ENCODE measurements at regions not wholly inside any gene's neighbourhood (a gene's known extent, or its start where the extent isn't known, plus 50 kb on each side); places are given as distances from the start of the nearest gene placed in this dataset.

- no peak for DNase-seq
These were observed 257.1 kb downstream of the ADAMTS20 start for GRCh38 chr12:43294916-43295315.

GRCh38 chr12:43294147-43294546 lies 257.9 kb downstream of the ADAMTS20 start:
- no peak for DNase-seq

DNA sequence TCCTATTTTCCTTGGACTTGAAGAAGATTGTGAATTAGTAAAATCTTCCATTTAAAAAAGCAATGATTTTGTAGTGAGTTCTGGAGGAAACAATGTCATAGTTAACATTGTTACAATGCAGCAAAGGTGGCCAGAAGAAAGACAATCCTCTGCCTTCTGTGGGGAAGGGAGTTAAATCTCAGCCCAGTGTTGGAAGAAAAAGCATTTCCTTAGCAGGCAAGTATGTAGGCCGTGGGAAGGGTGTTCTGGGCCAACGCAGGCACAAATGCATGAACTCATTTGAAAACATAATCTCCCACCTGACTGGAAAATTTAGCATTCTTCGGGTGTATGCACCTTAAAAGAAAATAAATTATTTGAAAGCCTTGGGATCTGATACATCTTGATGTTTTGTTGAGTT lies 258.6 kb downstream of the ADAMTS20 start:
- no peak for DNase-seq

DNA sequence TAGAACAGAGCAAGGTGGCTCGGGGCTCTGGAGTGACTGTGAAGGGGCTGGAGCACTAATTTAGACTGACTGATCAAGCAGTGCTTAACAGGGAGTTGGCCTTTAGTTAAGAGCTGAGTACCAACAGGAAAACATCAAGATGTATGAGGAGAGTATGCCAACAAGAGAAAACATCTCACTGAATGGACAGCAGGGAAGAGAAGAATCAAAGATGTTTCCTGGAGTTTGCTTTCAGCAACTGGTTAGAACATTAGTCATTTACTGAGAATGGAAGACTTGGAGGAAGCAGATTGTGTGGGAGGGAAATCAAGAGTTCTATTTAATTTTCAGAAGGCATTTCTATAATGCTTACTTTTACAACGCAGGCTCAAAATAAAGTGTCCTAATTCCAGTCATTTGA lies 259.3 kb downstream of the ADAMTS20 start:
- no peak for DNase-seq

DNA sequence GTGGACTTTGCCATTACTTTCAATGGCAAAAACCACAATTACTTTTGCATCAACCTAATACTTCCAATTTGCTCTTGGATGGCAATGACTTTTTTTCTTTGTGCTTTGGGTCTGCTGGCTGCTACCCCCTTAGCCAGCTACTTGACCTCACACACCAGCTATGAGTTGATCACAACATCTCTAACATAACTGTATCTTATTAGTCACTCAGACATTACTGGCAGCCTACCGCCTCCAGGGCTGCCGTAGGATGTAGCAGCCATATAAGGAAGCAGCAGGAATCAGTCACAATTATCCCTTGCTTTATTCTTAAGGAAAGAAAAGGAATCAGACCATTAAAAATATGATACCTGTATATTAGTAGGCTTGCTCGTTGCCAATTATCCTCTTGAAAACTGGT lies 260.5 kb downstream of the ADAMTS20 start:
- no peak for DNase-seq

DNA sequence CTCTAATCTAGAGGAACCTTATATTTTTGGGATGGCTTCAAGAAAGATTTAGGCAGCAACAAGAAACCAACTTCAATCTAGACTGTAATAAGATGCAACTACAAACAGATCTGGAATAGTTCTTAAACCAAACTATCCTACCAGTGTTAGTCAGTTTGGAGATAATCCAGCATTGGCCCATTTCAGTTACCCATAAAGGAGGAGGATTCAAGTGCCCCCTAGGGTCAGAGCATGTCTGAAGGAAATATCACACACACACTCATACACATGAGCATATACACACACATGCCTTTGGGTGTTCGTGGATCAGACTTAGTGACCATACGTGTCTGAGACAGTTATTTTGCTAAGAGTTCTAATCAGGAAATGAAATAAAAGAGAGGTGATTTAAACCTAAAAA lies 261.2 kb downstream of the ADAMTS20 start:
- no peak for DNase-seq

GRCh38 chr12:43289426-43289801 lies 262.6 kb downstream of the ADAMTS20 start:
- no peak for DNase-seq

DNA sequence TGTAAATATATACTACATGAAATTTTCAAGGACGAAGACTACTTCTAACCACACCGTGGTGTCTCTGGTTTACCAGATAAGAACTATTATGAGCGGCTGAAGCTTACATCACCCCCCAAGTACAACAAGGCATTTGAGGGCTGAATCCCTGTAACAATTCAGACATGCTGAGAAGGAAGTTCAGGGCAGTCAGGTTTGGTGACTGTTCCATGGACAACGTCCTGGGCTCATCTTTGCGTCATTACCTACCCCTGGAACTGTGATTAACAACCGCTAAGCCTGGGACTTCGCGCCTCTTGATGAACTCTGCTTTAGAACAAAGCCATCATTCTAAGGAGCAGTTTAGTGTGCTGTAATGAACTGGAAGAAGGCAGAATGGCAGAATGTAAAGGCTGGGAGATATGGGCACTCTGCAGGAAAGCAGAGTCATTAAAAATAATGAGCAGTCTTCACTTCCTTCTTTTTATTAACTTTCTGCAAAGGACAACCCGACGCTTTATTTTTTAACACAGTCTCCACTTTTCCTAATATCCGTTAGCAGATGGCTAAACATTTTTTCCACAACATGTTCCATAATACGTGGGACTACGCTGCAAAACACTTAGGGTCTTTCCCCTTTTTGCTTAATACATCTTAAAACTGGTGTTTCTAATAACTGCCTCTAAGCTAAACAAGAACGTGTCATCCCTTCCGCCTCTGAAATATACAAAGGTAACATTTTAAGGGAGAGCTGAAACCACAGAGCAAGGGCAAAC lies 263.2 kb downstream of the ADAMTS20 start:
- no peak for DNase-seq

- no peak for DNase-seq
These were observed 264.2 kb downstream of the ADAMTS20 start for GRCh38 chr12:43287706-43288383.

- DNase-seq: no peak
These were observed 265.0 kb downstream of the ADAMTS20 start for GRCh38 chr12:43286986-43287385.

- no peak for DNase-seq
These were observed 266.8 kb downstream of the ADAMTS20 start for GRCh38 chr12:43285159-43285598.

- DNase-seq: no peak
These were observed 267.4 kb downstream of the ADAMTS20 start for GRCh38 chr12:43284486-43285158.

GRCh38 chr12:43283206-43283605 lies 268.8 kb downstream of the ADAMTS20 start:
- no peak for DNase-seq

- peak in 1 of 2 donors; percentile 3 for DNase-seq
These were observed 269.9 kb downstream of the ADAMTS20 start for GRCh38 chr12:43282106-43282505.

DNA sequence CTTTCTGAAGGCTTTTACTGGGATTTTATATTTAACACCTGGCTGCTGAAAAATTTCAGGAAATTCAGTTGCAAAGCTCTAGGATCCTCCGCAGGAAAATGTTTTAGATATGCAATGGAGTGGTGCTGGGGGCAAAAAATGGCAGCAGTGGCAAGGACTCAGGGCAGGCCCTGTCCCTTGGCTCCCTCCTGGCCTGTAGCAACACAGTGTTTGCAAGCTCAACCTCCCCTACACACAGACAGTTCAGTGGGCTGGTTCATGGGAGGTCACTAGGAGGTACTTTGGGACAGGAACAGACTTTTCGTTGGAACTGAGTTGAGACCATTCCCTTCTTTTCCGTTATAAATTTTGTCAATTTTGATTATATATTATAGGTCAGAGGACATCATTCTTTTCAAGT lies 270.4 kb downstream of the ADAMTS20 start:
- no peak for DNase-seq

- no peak for DNase-seq
These were observed 273.5 kb downstream of the ADAMTS20 start for GRCh38 chr12:43278541-43278832.

- DNase-seq: no peak
These were observed 274.1 kb downstream of the ADAMTS20 start for GRCh38 chr12:43277651-43278540.

DNA sequence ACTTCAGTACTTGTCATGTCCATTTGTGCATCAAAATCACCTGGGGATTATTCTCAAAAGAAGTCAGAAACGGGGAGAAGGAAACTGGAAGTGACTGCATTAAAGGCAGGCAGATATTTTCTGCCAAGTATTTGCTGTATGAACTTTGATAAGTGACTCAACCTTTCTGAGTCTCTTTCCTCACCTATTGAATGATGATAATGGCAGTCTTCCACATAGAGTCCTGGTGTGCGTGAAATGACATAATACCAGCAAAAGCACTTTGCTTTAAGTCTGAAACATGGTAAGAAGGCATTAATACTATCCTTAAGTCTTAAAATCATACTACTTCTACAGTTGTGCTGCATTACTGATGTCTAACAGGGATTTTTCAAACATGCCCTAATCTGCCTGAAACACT lies 278.5 kb downstream of the ADAMTS20 start:
- DNase-seq: no peak

DNA sequence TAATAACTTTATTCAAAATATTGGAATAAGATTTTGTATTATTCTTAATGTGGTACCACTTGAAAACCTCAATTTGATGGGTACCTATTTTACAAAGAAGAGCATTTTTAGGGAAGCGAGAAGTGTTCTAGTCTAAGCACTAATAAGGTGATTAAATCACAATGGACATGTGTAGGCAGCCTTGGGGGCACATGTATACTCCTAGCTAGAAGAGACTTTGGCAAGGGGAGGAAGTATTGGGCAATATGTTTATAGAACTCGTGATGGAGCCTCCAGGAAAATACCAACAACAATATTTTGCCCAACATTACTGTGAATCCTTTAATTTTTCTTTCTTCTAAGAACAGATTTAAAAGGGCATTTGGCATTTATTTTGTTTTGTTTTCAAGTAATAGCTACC lies 280.3 kb downstream of the ADAMTS20 start:
- no peak for DNase-seq

DNA sequence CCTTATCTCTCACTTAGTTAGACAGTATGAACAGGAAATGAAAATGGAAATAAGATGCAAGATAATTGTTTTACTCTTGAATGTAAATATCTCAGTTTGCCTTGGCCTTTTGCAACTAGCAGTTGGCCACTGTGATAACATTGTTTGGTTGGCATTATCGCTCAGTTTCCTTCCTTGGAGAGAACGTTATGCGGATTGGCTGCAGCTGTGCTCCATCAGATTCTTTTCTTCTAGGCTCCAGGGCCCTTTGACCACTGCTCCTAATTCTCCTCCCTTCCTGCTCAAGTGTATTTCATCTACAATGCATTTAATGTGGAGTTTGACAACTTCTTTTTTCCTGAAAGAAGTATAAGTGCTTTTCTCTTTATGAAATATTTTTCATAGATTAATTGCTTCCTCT lies 284.2 kb downstream of the ADAMTS20 start:
- no peak for DNase-seq

DNA sequence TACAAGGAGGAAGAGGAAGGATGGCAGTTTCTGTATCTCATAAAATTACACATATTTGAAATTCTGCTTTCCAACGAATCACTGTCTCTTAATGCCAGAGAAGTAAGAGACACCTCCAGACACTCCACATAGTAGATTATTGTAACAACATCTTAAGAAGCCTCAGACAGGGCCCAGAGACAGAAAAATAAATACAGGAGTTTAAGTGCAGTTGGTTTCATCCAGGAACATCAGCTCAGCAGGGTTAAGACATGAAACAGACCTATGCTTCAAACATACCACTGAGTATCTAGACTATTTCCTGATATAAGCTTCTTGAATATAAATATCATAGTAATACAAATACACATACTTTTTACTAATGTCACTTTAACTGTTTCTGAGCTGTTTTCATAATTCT lies 290.3 kb downstream of the ADAMTS20 start:
- DNase-seq: no peak

DNA sequence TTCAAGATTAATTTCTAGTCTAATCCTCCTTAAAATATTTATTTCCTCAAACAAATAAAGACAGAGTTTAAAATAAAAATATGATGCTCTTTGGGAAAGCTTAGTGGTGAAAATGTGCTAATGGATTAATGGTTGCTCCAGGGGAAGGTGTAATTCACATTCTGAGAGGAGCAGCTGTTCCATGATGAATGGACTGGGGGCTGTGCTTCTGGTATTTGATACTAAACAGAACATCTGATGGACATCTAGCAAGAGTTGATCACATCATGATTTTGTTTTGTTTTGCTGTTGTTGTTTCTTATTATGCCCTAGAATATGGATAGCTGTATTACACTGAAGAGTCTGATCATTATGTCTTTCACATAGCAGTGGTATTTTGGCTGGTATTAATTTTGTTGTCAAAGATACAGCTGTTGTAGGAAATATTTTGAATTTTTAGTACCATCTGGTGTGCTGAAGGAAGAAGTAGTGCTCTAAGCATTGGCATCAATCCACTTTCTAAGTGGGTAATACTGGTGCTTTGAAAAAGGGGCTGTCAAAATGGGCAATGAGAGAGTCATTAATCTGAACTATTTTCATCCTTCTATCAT lies 296.4 kb downstream of the ADAMTS20 start:
- no peak for DNase-seq

DNA sequence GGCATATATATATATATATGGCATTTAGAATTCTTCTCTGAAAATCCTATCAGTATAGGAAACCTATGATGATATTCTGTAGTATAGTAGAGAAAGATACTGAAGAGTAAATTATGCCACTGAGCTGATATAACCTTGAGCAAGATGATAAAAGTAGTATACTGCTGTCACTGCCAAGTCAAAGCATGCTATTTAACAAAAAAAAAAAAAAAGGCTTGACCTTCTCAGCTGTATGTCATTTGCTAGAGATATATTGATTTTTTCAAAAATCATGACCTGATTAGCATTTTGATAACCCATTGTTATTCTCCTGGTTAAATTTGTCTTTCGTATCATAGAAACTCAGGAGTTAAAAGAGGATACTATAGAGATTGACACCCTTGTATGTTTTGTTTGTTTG lies 299.4 kb downstream of the ADAMTS20 start:
- DNase-seq: no peak
